Stomach (tissue), 4 donors: ENCODE measurements at regions not wholly inside any gene's neighbourhood (a gene's known extent, or its start where the extent isn't known, plus 50 kb on each side); places are given as distances from the start of the nearest gene placed in this dataset.

Source experiments
- EP300 ChIP-seq: sonication (generic); formaldehyde crosslinking; IDR thresholded peaks from one replicate; pipeline ENCODE4 v1.6.1; 2017; ENCODE audit warnings: antibody characterized with exemption
- POLR2A ChIP-seq, 4 donors: fragments of 450-650 bp; IDR thresholded peaks; one replicate each; pipeline ENCODE4 v1.6.1; 2016; ENCODE audit warnings: antibody characterized with exemption in 4 of 4, control low read depth in 2 of 4, mild to moderate bottlenecking in 1 of 4, moderate library complexity in 1 of 4
- POLR2AphosphoS5 ChIP-seq, 3 donors: sonication (generic); formaldehyde crosslinking; IDR thresholded peaks; one replicate each; pipeline ENCODE4 v1.6.1; 2016; ENCODE audit warnings: antibody characterized with exemption in 3 of 3
- TF ChIP-seq, protein P1 (sequence below), 7 experiments: fragments of 450-650 bp in 4 of 7; fragments of 200-600 bp in 3 of 7; sonication (generic) in 3 of 7; IDR thresholded peaks; one replicate each; pipeline ENCODE4 v1.5.1; 2016 to 2019; ENCODE audit warnings: antibody characterized with exemption in 7 of 7, control low read depth in 2 of 7, mild to moderate bottlenecking in 1 of 7

GRCh38 chr6:120945905-120946594 lies 388.2 kb downstream of the TBC1D32 start:
- no peak for TF ChIP-seq POLR2A (IDR thresholded peaks at IDR 0.05)
- TF ChIP-seq, protein P1, sequence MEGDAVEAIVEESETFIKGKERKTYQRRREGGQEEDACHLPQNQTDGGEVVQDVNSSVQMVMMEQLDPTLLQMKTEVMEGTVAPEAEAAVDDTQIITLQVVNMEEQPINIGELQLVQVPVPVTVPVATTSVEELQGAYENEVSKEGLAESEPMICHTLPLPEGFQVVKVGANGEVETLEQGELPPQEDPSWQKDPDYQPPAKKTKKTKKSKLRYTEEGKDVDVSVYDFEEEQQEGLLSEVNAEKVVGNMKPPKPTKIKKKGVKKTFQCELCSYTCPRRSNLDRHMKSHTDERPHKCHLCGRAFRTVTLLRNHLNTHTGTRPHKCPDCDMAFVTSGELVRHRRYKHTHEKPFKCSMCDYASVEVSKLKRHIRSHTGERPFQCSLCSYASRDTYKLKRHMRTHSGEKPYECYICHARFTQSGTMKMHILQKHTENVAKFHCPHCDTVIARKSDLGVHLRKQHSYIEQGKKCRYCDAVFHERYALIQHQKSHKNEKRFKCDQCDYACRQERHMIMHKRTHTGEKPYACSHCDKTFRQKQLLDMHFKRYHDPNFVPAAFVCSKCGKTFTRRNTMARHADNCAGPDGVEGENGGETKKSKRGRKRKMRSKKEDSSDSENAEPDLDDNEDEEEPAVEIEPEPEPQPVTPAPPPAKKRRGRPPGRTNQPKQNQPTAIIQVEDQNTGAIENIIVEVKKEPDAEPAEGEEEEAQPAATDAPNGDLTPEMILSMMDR (IDR thresholded peaks at IDR 0.05) = no peak
- TF ChIP-seq POLR2AphosphoS5 (IDR thresholded peaks at IDR 0.05) = no peak
- no peak for TF ChIP-seq EP300
